ENCODE measurements at regions not wholly inside any gene's neighbourhood (a gene's known extent, or its start where the extent isn't known, plus 50 kb on each side); places are given as distances from the start of the nearest gene placed in this dataset.

DNA sequence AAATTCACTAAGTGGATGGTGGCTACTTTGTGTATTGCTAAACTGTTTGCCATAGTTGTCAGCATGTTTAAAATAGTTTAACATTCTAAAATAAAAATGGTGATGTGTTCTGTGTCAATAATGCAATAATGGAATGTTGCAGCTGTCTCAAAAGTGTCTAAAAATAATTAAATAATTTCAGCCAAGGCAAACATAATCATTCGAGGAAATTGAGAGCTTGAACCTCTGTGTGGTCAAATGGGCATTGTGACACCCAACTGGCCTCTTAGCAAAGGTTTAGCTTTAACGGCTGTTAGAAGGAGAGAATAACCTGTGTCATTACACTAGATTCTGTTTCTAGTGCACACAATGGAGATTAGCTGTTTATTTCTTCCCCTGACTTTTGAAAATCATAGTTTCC, 278.5 kb downstream of the TMEM167A start:
- TF ChIP-seq CTCF (IDR thresholded peaks at IDR 0.05; ENCODE audit: poor library complexity, severe bottlenecking) = no peak
- Histone ChIP-seq H3K27me3 (ENCODE audit: insufficient read depth, poor library complexity, severe bottlenecking) (peaks cover 7% of the 10 kb centered on the region), H3K36me3 (ENCODE audit: low read depth) (no peaks in the 10 kb centered on the region), H3K27ac (ENCODE audit: poor library complexity, severe bottlenecking) (no peak overlapping the region), H3K4me1 (ENCODE audit: insufficient read depth, poor library complexity, severe bottlenecking) (no peaks in the 10 kb centered on the region), H3K4me3 (ENCODE audit: severe bottlenecking) (no peak overlapping the region), H3K9me3 (ENCODE audit: severe bottlenecking) (no peaks in the 10 kb centered on the region)
- no peak for DNase-seq (ENCODE audit: low spot score)
- ATAC-seq (ENCODE audit: low read depth) = no peak

DNA sequence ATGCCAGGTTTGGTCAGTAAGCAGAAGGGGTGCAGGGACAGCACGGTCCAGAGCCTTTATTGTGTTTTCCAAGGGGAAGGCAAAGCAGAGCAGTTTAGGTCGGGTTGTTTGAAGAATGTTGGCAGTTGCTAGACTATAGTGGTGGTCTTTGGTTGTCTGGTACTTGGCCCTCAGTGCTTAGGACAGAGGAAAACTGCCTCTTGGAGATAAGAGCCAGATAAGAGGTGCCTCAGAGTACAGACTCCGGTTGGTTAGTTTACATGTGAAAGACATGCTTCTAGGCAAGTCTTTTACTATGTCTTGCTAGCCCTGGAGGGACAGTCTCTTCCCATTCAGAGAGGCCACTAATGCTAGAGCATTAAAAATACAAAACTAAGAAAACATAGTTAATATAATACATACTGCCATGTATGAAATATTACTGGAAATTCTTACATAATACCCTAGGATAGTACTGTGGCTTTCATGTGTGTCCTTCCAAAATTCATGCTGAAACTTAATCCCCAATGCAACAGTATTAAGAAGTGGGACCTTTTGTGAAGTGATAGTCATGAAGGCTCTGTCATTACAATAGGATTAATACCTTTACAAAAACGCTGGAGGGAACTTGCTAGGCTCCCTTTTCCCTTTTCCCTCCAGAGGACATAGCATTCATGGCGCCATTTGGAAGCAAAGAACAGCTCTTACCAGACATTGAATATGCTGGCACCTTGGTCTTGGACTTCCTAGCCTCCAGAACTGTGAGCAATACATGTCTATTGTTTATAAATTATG, 280.4 kb downstream of the TMEM167A start:
- no peaks in the 10 kb centered on the region for H3K4me1 ChIP-seq (ENCODE audit: insufficient read depth, poor library complexity, severe bottlenecking)
- no peaks in the 10 kb centered on the region for H3K36me3 ChIP-seq (ENCODE audit: low read depth)
- no peak overlapping the region for H3K4me3 ChIP-seq (ENCODE audit: severe bottlenecking)
- no peak for TF ChIP-seq CTCF (IDR thresholded peaks at IDR 0.05; ENCODE audit: poor library complexity, severe bottlenecking)
- DNase-seq (ENCODE audit: low spot score) = no peak
- H3K27ac ChIP-seq (ENCODE audit: poor library complexity, severe bottlenecking) = no peak overlapping the region
- ATAC-seq (ENCODE audit: low read depth) = no peak; the same call in 2 of the 3 replicates
- H3K9me3 ChIP-seq (ENCODE audit: severe bottlenecking) = no peaks in the 10 kb centered on the region
- H3K27me3 ChIP-seq (ENCODE audit: insufficient read depth, poor library complexity, severe bottlenecking) = peaks cover 7% of the 10 kb centered on the region

DNA sequence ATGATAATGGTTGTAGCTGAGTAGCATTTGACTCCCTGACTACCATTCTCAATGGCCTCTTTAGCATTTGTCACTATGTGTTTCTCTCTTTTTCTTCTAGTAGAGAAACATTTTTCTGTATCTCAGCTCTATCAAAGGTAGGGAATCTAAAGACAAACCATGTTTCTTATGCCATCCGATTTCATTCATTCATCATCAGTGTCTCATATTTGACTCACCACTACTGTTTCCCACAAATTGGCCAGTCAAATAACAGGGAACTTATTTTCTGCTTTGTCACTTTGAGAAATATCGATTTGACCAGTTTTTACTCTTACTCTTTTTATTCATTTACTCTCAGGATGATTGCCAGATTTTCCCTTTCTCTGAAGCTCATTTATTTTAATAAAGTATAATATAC, 282.3 kb downstream of the TMEM167A start:
- no peaks in the 10 kb centered on the region for H3K9me3 ChIP-seq (ENCODE audit: severe bottlenecking)
- H3K4me1 ChIP-seq (ENCODE audit: insufficient read depth, poor library complexity, severe bottlenecking) = no peaks in the 10 kb centered on the region
- H3K27ac ChIP-seq (ENCODE audit: poor library complexity, severe bottlenecking) = no peak overlapping the region
- no peak for TF ChIP-seq CTCF (IDR thresholded peaks at IDR 0.05; ENCODE audit: poor library complexity, severe bottlenecking)
- no peak for DNase-seq (ENCODE audit: low spot score)
- ATAC-seq (ENCODE audit: low read depth) = no peak
- peaks cover 7% of the 10 kb centered on the region for H3K27me3 ChIP-seq (ENCODE audit: insufficient read depth, poor library complexity, severe bottlenecking)
- no peak overlapping the region for H3K4me3 ChIP-seq (ENCODE audit: severe bottlenecking)
- no peaks in the 10 kb centered on the region for H3K36me3 ChIP-seq (ENCODE audit: low read depth)

DNA sequence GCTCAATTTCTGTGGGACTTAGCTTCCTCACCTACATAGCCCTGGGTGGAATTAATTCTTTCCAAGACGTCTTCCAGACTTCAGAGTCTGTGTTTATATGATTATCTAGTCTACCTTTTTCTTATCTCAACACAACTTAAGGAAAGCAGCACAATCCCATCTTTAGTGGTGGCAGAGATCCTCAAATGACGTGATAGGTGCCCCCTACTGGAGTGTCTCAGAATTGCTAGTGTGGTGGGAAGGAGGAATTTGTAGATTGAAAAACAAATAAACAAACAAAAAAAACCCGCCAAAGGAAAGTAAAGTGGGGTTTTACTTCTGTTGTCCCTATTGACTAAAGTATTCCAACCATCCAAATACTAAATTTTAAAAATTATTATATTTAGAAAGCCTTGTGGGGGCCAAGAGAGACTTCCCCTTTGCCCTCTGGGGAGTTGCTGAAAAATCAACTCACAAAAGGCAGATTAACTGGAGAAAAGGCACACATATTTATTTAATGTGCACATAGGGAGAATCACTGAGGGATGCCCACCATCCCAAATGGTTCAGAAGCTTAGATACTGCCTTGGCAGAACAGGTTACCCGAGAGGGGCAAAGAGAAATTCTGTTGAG, 283.3 kb downstream of the TMEM167A start:
- ATAC-seq (ENCODE audit: low read depth) (no peak), DNase-seq (ENCODE audit: low spot score) (no peak)

More for the DNA sequence above, 283.3 kb downstream of the TMEM167A start:
- H3K27ac ChIP-seq (ENCODE audit: poor library complexity, severe bottlenecking) = no peak overlapping the region
- TF ChIP-seq CTCF (IDR thresholded peaks at IDR 0.05; ENCODE audit: poor library complexity, severe bottlenecking) = peak; percentile 82
- H3K27me3 ChIP-seq (ENCODE audit: insufficient read depth, poor library complexity, severe bottlenecking) = peaks cover 7% of the 10 kb centered on the region
- no peak overlapping the region for H3K4me3 ChIP-seq (ENCODE audit: severe bottlenecking)
- H3K4me1 ChIP-seq (ENCODE audit: insufficient read depth, poor library complexity, severe bottlenecking) = no peaks in the 10 kb centered on the region
- no peaks in the 10 kb centered on the region for H3K9me3 ChIP-seq (ENCODE audit: severe bottlenecking)
- H3K36me3 ChIP-seq (ENCODE audit: low read depth) = no peaks in the 10 kb centered on the region

All from RWPE2 (cell line).